ENCODE measurements at regions not wholly inside any gene's neighbourhood (a gene's known extent, or its start where the extent isn't known, plus 50 kb on each side); places are given as distances from the start of the nearest gene placed in this dataset.

GRCh38 chr17:77502626-77503292, 362.0 kb downstream of the SEC14L1 start:
- H3K27me3 ChIP-seq (ENCODE audit: insufficient read depth, low read length): no peaks in the 10 kb centered on the region
- no peaks in the 10 kb centered on the region for H3K4me1 ChIP-seq (ENCODE audit: insufficient read depth, low read length)
- H3K4me2 ChIP-seq (ENCODE audit: insufficient read depth, low read length): no peak overlapping the region
- TF ChIP-seq, protein P1, sequence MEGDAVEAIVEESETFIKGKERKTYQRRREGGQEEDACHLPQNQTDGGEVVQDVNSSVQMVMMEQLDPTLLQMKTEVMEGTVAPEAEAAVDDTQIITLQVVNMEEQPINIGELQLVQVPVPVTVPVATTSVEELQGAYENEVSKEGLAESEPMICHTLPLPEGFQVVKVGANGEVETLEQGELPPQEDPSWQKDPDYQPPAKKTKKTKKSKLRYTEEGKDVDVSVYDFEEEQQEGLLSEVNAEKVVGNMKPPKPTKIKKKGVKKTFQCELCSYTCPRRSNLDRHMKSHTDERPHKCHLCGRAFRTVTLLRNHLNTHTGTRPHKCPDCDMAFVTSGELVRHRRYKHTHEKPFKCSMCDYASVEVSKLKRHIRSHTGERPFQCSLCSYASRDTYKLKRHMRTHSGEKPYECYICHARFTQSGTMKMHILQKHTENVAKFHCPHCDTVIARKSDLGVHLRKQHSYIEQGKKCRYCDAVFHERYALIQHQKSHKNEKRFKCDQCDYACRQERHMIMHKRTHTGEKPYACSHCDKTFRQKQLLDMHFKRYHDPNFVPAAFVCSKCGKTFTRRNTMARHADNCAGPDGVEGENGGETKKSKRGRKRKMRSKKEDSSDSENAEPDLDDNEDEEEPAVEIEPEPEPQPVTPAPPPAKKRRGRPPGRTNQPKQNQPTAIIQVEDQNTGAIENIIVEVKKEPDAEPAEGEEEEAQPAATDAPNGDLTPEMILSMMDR (IDR thresholded peaks at IDR 0.05; ENCODE audit: extremely low read depth, low read depth, low read length): no peak
- peaks cover 30% of the 10 kb centered on the region for H3K36me3 ChIP-seq (ENCODE audit: insufficient read depth, low read length)
- no peak overlapping the region for H3K27ac ChIP-seq (ENCODE audit: low read depth, low read length)
- no peaks in the 10 kb centered on the region for H3K79me2 ChIP-seq (ENCODE audit: insufficient read depth, low read length)
- peak; percentile 74 for DNase-seq (ENCODE audit: insufficient read length, low spot score, missing footprints)
- H2AFZ ChIP-seq (ENCODE audit: low read length): no peak overlapping the region
- peaks cover 4% of the 10 kb centered on the region for H4K20me1 ChIP-seq (ENCODE audit: insufficient read depth, low read length)
- no peak overlapping the region for H3K4me3 ChIP-seq (ENCODE audit: insufficient read depth, low read length)
- no peaks in the 10 kb centered on the region for H3K9me3 ChIP-seq (ENCODE audit: low read depth, low read length)

GRCh38 chr17:77503293-77503655, 362.5 kb downstream of the SEC14L1 start:
- no peak overlapping the region for H3K27ac ChIP-seq (ENCODE audit: low read depth, low read length)
- no peak overlapping the region for H3K4me3 ChIP-seq (ENCODE audit: insufficient read depth, low read length)
- H2AFZ ChIP-seq (ENCODE audit: low read length): no peak overlapping the region
- H3K79me2 ChIP-seq (ENCODE audit: insufficient read depth, low read length): no peaks in the 10 kb centered on the region
- H3K9me3 ChIP-seq (ENCODE audit: low read depth, low read length): no peaks in the 10 kb centered on the region
- H4K20me1 ChIP-seq (ENCODE audit: insufficient read depth, low read length): peaks cover 4% of the 10 kb centered on the region
- H3K36me3 ChIP-seq (ENCODE audit: insufficient read depth, low read length): peaks cover 30% of the 10 kb centered on the region
- DNase-seq (ENCODE audit: insufficient read length, low spot score, missing footprints): peak; percentile 36
- no peaks in the 10 kb centered on the region for H3K27me3 ChIP-seq (ENCODE audit: insufficient read depth, low read length)
- TF ChIP-seq, protein P1 (IDR thresholded peaks at IDR 0.05; ENCODE audit: extremely low read depth, low read depth, low read length): no peak
- no peak overlapping the region for H3K4me2 ChIP-seq (ENCODE audit: insufficient read depth, low read length)
- H3K4me1 ChIP-seq (ENCODE audit: insufficient read depth, low read length): no peaks in the 10 kb centered on the region

DNA sequence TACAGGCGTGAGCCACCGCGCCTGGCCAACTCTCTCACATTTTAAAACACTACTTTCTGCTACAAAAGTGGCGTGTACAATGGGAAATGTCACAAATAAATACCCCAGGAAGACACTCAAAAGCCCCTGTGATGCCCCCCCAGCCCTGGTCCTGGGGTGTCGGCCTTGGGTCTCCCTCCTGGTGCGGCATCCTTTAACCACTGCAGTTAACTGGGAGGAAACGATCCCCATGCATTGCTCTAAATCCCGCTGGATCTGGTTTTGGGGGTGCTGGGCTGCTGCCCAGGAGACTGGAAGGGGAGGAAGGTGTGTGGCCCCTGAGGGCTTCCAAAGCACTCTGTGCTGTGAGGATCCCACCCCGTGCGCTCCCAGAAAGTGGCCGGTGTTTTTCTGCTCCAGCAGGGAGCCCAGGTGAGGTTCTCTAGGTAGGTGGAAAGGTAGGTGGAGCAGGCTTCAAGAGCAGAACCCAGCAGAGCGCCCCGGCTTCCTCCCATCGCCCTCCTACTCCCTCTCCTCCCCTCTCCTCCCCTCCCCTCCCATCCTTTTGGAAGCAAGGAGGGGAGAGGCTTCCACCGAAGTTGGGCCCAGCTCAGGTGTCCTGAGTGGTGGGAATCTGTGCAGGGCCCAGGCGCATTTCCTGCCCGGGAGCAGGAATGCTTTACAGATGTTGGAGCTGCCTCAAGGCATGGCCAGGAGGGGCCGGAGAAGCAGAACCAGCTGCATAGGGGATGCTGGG, 363.3 kb downstream of the SEC14L1 start:
- Histone ChIP-seq H3K36me3 (ENCODE audit: insufficient read depth, low read length) (peaks cover 25% of the 10 kb centered on the region), H3K4me1 (ENCODE audit: insufficient read depth, low read length) (no peaks in the 10 kb centered on the region), H3K27me3 (ENCODE audit: insufficient read depth, low read length) (no peaks in the 10 kb centered on the region), H3K9me3 (ENCODE audit: low read depth, low read length) (no peaks in the 10 kb centered on the region), H3K27ac (ENCODE audit: low read depth, low read length) (no peak overlapping the region), H4K20me1 (ENCODE audit: insufficient read depth, low read length) (peaks cover 4% of the 10 kb centered on the region), H2AFZ (ENCODE audit: low read length) (no peak overlapping the region), H3K4me2 (ENCODE audit: insufficient read depth, low read length) (no peak overlapping the region), H3K79me2 (ENCODE audit: insufficient read depth, low read length) (no peaks in the 10 kb centered on the region), H3K4me3 (ENCODE audit: insufficient read depth, low read length) (no peak overlapping the region)
- DNase-seq (ENCODE audit: insufficient read length, low spot score, missing footprints): peak; percentile 85
- TF ChIP-seq, protein P1 (IDR thresholded peaks at IDR 0.05; ENCODE audit: extremely low read depth, low read depth, low read length): no peak

DNA sequence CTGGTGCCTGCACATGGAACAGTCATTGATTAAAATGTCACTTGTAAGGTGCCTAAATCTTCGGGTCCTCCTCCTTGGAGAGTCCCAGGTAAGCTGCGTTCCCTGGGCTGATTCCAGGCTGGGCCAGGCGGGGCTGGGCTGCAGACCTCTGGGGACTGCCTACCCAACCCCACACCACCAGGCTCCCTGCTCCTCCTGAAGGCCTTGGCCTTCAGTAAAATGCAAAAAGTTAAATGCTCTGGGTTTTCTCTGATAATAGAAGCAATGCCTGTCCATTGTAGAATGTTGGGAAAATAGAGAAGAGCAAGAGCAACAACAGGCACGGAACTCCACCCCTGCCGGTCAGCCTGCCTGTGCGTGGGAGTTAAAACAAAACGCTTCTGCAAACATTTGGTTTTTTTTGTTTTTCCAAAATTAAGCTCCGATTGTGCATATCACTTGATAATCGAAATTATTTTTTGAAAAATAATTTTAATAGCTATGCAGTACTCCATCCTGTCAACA, 363.9 kb downstream of the SEC14L1 start:
- H3K36me3 ChIP-seq (ENCODE audit: insufficient read depth, low read length): peaks cover 25% of the 10 kb centered on the region
- peaks cover 4% of the 10 kb centered on the region for H4K20me1 ChIP-seq (ENCODE audit: insufficient read depth, low read length)
- H3K4me3 ChIP-seq (ENCODE audit: insufficient read depth, low read length): no peak overlapping the region
- H3K4me2 ChIP-seq (ENCODE audit: insufficient read depth, low read length): no peak overlapping the region
- H3K79me2 ChIP-seq (ENCODE audit: insufficient read depth, low read length): no peaks in the 10 kb centered on the region
- H2AFZ ChIP-seq (ENCODE audit: low read length): no peak overlapping the region
- H3K4me1 ChIP-seq (ENCODE audit: insufficient read depth, low read length): no peaks in the 10 kb centered on the region
- H3K27me3 ChIP-seq (ENCODE audit: insufficient read depth, low read length): no peaks in the 10 kb centered on the region
- no peak overlapping the region for H3K27ac ChIP-seq (ENCODE audit: low read depth, low read length)
- peak; percentile 83 for DNase-seq (ENCODE audit: insufficient read length, low spot score, missing footprints)
- TF ChIP-seq, protein P1 (IDR thresholded peaks at IDR 0.05; ENCODE audit: extremely low read depth, low read depth, low read length): no peak
- H3K9me3 ChIP-seq (ENCODE audit: low read depth, low read length): no peaks in the 10 kb centered on the region
